VCaP (cell line): ENCODE measurements at regions not wholly inside any gene's neighbourhood (a gene's known extent, or its start where the extent isn't known, plus 50 kb on each side); places are given as distances from the start of the nearest gene placed in this dataset.

ENCODE experiments used
- H3K27ac ChIP-seq: fragments of 450-650 bp; 2 replicates; pipeline ENCODE4 v1.5.1; 2017
- CTCF ChIP-seq: fragments of 450-650 bp; conservative IDR thresholded peaks from 2 replicates; pipeline ENCODE4 v1.5.1; 2017; ENCODE audit warnings: mild to moderate bottlenecking, moderate library complexity

- TF ChIP-seq CTCF, result no peak
- H3K27ac ChIP-seq, result no peak overlapping the region
Measured at GRCh38 chr5:3734632-3735031, 139.0 kb downstream of the IRX1 start.

- H3K27ac ChIP-seq, result no peak overlapping the region
Measured at GRCh38 chr5:3736466-3736865, 140.8 kb downstream of the IRX1 start.

GRCh38 chr5:3736926-3737325, 141.3 kb downstream of the IRX1 start:
- H3K27ac ChIP-seq, result no peak overlapping the region
- no peak for TF ChIP-seq CTCF

More at GRCh38 chr5:3736466-3736865, 140.8 kb downstream of the IRX1 start:
- no peak for TF ChIP-seq CTCF

- no peak overlapping the region for H3K27ac ChIP-seq
- no peak for TF ChIP-seq CTCF
Measured at GRCh38 chr5:3738919-3739318, 143.3 kb downstream of the IRX1 start.

GRCh38 chr5:3740546-3741373, 145.1 kb downstream of the IRX1 start:
- no peak for TF ChIP-seq CTCF
- peak overlapping the region; percentile 82 for H3K27ac ChIP-seq

GRCh38 chr5:3741374-3741770, 145.7 kb downstream of the IRX1 start:
- peak overlapping the region; percentile 82 for H3K27ac ChIP-seq
- no peak for TF ChIP-seq CTCF

- no peak for TF ChIP-seq CTCF
- H3K27ac ChIP-seq, result no peak overlapping the region
Measured at GRCh38 chr5:3742750-3743149, 147.1 kb downstream of the IRX1 start.
